Renal cortex interstitium (tissue), 11 donors: ENCODE measurements at regions not wholly inside any gene's neighbourhood (a gene's known extent, or its start where the extent isn't known, plus 50 kb on each side); places are given as distances from the start of the nearest gene placed in this dataset.

Experiments
- DNase-seq, 11 donors: peaks; one replicate each; pipeline ENCODE4 v3.0.0-alpha.2; 2013; ENCODE audit warnings: low read depth in 9 of 11, low spot score in 4 of 11; ENCODE audit errors: extremely low read depth in 1 of 11

- DNase-seq, result no peak
Observed at GRCh38 chr1:58927041-58927721, 143.3 kb upstream of the JUN start.

- no peak for DNase-seq
Observed at GRCh38 chr1:58927722-58928085, 143.9 kb upstream of the JUN start.

GRCh38 chr1:58928514-58928913 lies 144.7 kb upstream of the JUN start:
- DNase-seq, result no peak

DNA sequence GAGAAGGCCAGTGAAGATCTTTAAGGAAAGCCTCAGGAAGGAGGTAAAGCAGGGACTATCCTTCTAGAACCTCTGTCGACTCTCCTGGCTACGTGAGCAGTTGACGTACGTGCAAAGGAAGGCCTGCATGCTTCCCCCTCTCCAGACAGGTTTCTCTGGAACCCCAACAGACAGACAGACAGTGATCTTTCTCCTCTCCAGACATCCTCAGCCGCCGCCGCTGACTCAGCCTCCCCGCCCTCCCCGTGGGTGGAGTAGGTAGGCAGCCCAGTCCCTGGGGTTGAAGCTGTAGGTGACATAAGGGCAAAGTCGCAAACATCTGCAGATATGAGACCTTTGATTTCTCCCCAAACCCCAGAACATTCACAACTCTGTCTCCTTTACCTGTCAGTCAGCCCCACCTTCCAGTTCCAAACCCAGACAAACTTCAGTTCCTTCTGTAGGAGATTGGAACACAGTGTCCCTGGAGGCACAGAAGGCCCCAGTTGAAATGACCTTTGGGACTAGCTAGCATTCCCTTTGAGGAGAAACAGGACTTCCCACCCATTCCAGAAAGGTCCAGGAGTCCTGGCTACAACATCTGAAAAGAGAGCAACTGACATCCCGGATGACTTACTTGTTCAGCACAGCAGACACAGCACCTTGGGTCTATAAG lies 146.0 kb upstream of the JUN start:
- no peak for DNase-seq

DNA sequence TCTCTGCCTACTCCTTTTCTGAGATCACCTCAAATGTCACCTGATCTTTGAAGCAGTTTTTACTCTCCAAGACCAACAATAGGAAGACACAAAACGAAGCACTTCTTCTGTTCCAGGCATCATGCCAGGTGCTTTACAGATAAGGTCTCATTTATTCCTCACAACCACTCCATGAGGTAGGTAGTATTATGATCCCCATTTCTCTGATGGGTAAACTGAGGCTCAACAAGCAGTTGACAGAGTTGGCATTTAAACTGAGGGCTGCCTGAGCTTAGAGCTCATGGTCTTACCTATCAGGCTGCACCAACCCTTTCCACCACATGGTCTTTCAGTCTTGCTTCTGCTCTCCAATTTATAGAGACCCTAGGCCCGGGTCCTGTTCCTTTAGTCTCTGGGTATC lies 147.2 kb upstream of the JUN start:
- no peak for DNase-seq

DNA sequence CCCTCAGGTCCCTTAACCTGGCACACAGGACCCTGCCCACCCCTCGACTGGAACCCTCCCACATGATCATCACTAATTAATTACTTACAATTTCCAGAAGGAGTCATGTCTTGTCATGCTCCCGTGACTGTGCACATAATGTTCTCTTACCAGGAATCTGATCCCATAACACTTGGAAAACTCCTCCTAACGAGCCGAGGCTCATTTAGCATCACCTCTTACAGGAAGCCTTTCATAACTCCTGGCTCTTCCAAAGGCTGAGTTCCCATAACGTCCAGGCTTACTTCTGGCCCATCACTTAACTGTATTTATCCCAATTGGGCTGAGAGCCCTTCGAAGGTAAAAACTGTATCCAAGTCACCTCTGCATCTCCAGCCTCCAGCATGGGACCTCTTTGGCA lies 147.9 kb upstream of the JUN start:
- DNase-seq, result no peak

- DNase-seq, result peak in 1 of 11 donors; percentile 5
Observed at GRCh38 chr1:58932859-58933598, 149.2 kb upstream of the JUN start.

GRCh38 chr1:58933599-58933926 lies 149.7 kb upstream of the JUN start:
- DNase-seq, result no peak

- no peak for DNase-seq
Observed at GRCh38 chr1:58934706-58935105, 150.9 kb upstream of the JUN start.

DNA sequence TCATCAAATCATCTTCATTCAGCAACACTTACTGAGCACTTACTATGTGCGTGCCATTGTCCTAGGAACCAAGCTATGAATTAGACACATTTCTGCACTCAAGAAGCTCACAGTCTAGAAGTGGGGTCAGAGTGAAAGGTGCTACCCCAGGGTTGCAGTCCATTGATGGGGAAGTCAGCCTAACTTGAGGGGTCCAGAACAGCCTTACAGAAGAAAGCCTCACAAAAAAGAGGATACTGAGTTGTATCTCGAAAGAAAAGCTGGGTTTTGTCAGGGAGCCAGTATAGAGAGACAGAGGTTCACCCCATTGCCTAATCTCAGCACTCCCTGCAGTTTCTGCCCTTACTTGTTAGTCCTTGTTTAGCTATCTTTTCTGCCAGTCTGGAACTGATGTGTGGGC lies 153.1 kb upstream of the JUN start:
- no peak for DNase-seq

DNA sequence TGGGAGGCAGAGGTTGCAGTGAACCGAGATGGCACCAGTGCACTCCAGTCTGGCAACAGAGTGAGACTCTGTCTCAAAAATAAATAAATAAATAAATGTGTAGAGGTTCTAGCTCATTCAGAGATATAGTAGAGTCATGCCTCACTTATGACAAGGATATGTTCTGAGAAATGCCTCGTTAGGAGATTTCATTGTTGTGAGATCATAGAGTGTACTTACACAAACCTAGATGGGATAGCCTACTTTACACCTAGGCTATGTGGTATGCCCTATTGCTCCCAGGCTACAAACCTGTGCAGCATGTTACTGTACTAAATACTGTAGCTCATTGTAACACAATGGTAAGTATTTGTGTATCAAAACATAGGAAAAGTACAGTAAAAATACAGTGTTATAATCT lies 155.3 kb upstream of the JUN start:
- DNase-seq, result no peak

- no peak for DNase-seq
Observed at GRCh38 chr1:58939666-58940370, 156.0 kb upstream of the JUN start.

DNA sequence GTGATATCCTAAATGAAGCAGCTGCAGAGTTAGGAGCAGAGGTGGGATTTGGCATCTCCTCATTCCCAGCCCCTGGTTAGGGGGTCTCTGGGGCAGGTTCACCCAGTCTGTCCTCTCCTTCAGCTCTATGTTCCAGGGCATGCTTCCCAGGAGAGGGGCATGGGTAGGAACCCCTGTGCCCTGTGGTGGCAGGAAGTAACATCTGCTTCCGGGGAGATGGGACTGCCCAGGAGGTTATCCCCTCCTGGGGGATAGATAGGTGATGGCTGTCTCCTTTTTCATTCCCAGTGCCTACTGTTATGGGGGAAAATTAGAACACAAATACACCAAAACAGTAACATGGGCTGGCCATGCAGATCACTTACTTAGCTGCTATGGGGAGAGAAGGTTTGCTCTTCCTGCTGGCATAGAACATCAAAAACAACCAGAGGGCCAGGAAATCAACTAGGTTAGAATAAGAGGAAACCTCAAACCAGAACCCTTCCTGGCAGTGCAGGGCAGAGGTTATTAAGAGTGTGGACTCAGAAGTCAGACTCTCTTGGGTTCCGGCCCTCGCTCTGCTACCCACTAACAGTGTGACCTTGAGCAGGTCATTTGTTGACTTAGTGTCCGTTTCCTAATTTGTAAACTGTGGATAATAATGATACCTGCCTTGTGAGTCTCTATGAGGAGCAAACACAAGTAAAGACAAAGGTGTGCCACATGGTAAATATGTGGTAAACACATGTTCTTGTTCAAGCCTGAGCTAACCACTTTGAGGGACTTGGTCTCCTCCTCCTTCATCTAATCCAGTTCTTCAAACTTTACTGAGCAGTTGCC lies 157.8 kb upstream of the JUN start:
- DNase-seq, result no peak

- DNase-seq, result no peak
Observed at GRCh38 chr1:58942759-58943191, 158.9 kb upstream of the JUN start.

DNA sequence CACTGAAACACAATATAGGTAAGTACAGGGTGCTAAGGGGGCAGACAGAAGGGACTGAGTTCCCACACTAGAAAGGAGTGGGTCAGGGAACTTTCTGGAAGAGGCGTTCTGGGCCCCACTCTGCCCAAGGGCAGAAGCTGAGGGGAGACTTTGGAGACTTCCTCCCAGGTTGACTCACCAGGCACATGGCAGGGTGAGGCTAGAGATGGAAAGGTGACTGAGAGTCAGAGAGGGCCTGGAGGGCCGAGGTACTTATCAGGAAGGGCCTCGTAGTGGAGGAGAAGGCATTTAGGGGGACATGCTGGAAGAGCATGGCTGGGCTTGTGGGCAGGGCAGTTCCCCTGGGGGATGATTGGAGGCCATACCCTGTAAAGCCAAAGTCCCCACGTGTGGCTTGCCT lies 159.9 kb upstream of the JUN start:
- no peak for DNase-seq

DNA sequence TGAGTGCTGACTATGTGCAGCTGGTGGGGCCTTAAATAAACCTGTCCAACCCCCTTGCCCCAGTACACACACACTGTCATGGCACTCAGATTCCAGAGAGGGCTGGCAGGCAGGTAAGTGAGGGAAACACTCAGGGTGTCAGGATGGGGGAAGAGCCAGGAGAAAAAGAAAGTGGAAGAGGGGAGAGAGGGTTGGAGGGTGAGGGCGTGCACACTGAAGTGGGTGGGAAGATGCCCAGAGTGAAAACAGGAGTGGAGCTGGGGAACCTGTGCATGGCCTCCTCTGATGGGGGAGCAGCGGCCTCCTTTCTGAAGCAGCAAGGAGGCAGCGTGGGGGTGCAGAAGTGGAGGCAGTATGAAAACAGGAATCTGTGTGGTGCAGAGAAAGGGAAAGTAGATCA lies 160.6 kb upstream of the JUN start:
- DNase-seq, result no peak

DNA sequence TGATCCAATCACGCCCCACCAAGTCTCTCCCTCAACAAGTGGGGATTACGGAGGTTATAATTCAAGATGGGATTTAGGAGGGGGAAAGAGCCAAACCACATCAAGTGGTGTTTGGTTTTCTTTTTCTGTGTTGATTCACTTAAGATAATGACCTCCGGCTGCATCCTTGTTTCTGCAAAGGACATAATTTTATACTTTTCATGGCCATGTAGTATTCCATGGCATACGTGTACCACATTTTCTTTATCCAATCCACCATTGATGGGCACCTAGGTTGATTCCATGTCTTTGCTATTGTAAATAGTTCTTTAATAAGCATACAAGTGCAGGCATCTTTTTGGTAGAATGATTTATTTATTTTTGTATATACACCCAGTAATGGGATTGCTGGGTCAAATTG lies 162.5 kb upstream of the JUN start:
- DNase-seq, result no peak

- no peak for DNase-seq
Observed at GRCh38 chr1:58948671-58949070, 164.8 kb upstream of the JUN start.

- no peak for DNase-seq
Observed at GRCh38 chr1:58949551-58950220, 165.8 kb upstream of the JUN start.
